K562 (cell line): ENCODE measurements at regions not wholly inside any gene's neighbourhood (a gene's known extent, or its start where the extent isn't known, plus 50 kb on each side); places are given as distances from the start of the nearest gene placed in this dataset.

ENCODE experiments used
- ATAC-seq: fragments of 200-7000 bp; cut with Tn5 transposase; 3 replicates; pipeline ENCODE4 v1.9.1; 2020; ENCODE audit warnings: moderate library complexity
- BruUV-seq: library from RNA; stranded (reverse); fragments of 400-500 nt; replicated peaks from 2 replicates; lab custom pipeline; 2021; lab: Mats Ljungman, UMichigan
- CTCF ChIA-PET: fragments of 300-600 bp; formaldehyde crosslinking; extraction: SDS; loops from one replicate; lab custom pipeline; 2021; ENCODE audit warnings: low intra/inter-chr PET ratio; lab: Yijun Ruan, JAX
- POLR2A ChIA-PET: fragments of 300-600, 350-650 bp; sonication (Branson Sonifier 250); formaldehyde crosslinking; extraction: SDS; loops from one replicate; lab custom pipeline; 2021; ENCODE audit warnings: antibody characterized with exemption, inconsistent platforms; lab: Yijun Ruan, JAX
- DNase-seq, 4 experiments: peaks; one replicate each; pipeline versions ENCODE4 v3.0.0 to v3.0.0-alpha.2; 2011 to 2018; ENCODE audit warnings: low spot score in 3 of 4, mixed read lengths in 3 of 4; ENCODE audit errors: extremely low read depth in 1 of 4
- FAIRE-seq: peaks from 2 replicates; lab custom pipeline; 2011; peaks lifted over from hg19 to GRCh38; lab: Jason Lieb, UNC
- H2AFZ ChIP-seq: 2 replicates; pipeline ENCODE4 v1.6.0; 2011; ENCODE audit warnings: low read depth, low read length, control low read depth, inconsistent platforms
- H3K27ac ChIP-seq: fragments of 200-600 bp; 3 replicates; pipeline ENCODE4 v1.8.0; 2011; ENCODE audit warnings: low read depth, mild to moderate bottlenecking, control low read depth, inconsistent platforms, low read length, moderate library complexity, mixed read lengths; ENCODE audit errors: extremely low read depth
- H3K27me3 ChIP-seq, 2 experiments: fragments of 300-600 bp in 1 of 2; 2 replicates in 1 of 2; 3 replicates in 1 of 2; pipeline versions ENCODE4 v1.6.0 to v1.8.0; 2011; ENCODE audit warnings: inconsistent platforms in 2 of 2, low read length in 2 of 2, mild to moderate bottlenecking in 1 of 2, mixed read lengths in 1 of 2, moderate library complexity in 1 of 2; ENCODE audit not compliant: control insufficient read depth in 2 of 2, insufficient read depth in 2 of 2
- H3K36me3 ChIP-seq: fragments of 300-600 bp; 3 replicates; pipeline ENCODE4 v1.8.0; 2011; ENCODE audit warnings: mild to moderate bottlenecking, low read length, inconsistent platforms; ENCODE audit not compliant: control insufficient read depth, insufficient read depth
- H3K4me1 ChIP-seq, 2 experiments: fragments of 200-600 bp in 1 of 2; replicated peaks in 1 of 2; 2 replicates in 1 of 2; 3 replicates in 1 of 2; pipeline versions ENCODE4 v1.5.1 to v1.8.0; 2011; ENCODE audit warnings: inconsistent platforms in 2 of 2, low read length in 2 of 2, mild to moderate bottlenecking in 1 of 2, mixed read lengths in 1 of 2, moderate library complexity in 1 of 2; ENCODE audit not compliant: control insufficient read depth in 2 of 2, insufficient read depth in 2 of 2
- H3K4me2 ChIP-seq: 2 replicates; pipeline ENCODE4 v1.6.1; 2011; ENCODE audit warnings: low read length, control low read depth, inconsistent platforms, mixed read lengths; ENCODE audit not compliant: insufficient read depth
- H3K4me3 ChIP-seq: fragments of 200-600 bp; sonication (generic), shearing (Covaris generic); 2 replicates; pipeline ENCODE4 v1.5.1; 2016; ENCODE audit warnings: control low read depth, inconsistent platforms
- H3K79me2 ChIP-seq: fragments of 200-600 bp; 3 replicates; pipeline ENCODE4 v1.8.0; 2011; ENCODE audit warnings: low read length, inconsistent platforms; ENCODE audit not compliant: control insufficient read depth, insufficient read depth
- H3K9ac ChIP-seq, 2 experiments: 2 replicates each; pipeline versions ENCODE4 v1.6.0 to v1.6.1; 2011; ENCODE audit warnings: low read depth in 2 of 2, low read length in 2 of 2, control low read depth in 1 of 2, inconsistent platforms in 1 of 2, mild to moderate bottlenecking in 1 of 2, mixed read lengths in 1 of 2; ENCODE audit not compliant: insufficient read depth in 1 of 2
- H3K9me1 ChIP-seq: one replicate; pipeline ENCODE4 v1.6.0; 2011; ENCODE audit warnings: inconsistent platforms, mild to moderate bottlenecking, low read length, moderate library complexity; ENCODE audit not compliant: control insufficient read depth, insufficient read depth
- H3K9me3 ChIP-seq: replicated peaks from 2 replicates; pipeline ENCODE4 v1.5.1; 2011; ENCODE audit warnings: low read depth, low read length, inconsistent platforms; ENCODE audit not compliant: control insufficient read depth, insufficient read depth
- H4K20me1 ChIP-seq: replicated peaks from 2 replicates; pipeline ENCODE4 v1.6.1; 2011; ENCODE audit warnings: low read length, inconsistent platforms, mixed read lengths; ENCODE audit not compliant: control insufficient read depth, insufficient read depth
- JUNB ChIP-seq: fragments of 450-650 bp; formaldehyde crosslinking; conservative IDR thresholded peaks from 2 replicates; pipeline ENCODE4 v1.4.0; 2020; ENCODE audit warnings: mild to moderate bottlenecking
- MAZ ChIP-seq, 2 experiments: fragments of 450-650 bp in 1 of 2; sonication (generic) in 1 of 2; formaldehyde crosslinking; IDR thresholded peaks in 1 of 2; conservative IDR thresholded peaks in 1 of 2; 2 replicates each; pipeline versions ENCODE4 v1.4.0 to v1.5.0; 2020; ENCODE audit warnings: mild to moderate bottlenecking in 1 of 2, missing genetic modification reagents in 1 of 2
- THRB ChIP-seq: fragments of 450-650 bp; formaldehyde crosslinking; conservative IDR thresholded peaks from 2 replicates; pipeline ENCODE4 v1.4.0; 2022; ENCODE audit warnings: mild to moderate bottlenecking, missing genetic modification characterization
- ZNF12 ChIP-seq: sonication (generic); formaldehyde crosslinking; IDR thresholded peaks from 2 replicates; pipeline ENCODE4 v1.4.0; 2020; ENCODE audit warnings: mild to moderate bottlenecking, missing genetic modification reagents
- ZNF134 ChIP-seq: fragments of 250-450 bp; sonication (Bioruptor Pico); conservative IDR thresholded peaks from 2 replicates; pipeline ENCODE4 v1.4.0; 2020
- ZNF561 ChIP-seq: fragments of 450-650 bp; formaldehyde crosslinking; conservative IDR thresholded peaks from 2 replicates; pipeline ENCODE4 v1.4.0; 2020; ENCODE audit warnings: mild to moderate bottlenecking, moderate library complexity
- ZSCAN32 ChIP-seq: fragments of 450-650 bp; formaldehyde crosslinking; IDR thresholded peaks from 2 replicates; pipeline ENCODE4 v1.4.0; 2020; ENCODE audit warnings: mild to moderate bottlenecking, moderate library complexity
- WGBS: fragments of 100-300 bp; shearing (Covaris generic); methylation state at CpG from one replicate; pipeline ENCODE4 v1.1.6; 2016; ENCODE audit warnings: low coverage, mixed read lengths; ENCODE audit not compliant: insufficient coverage; ENCODE audit errors: missing lambda C conversion rate; 5-methylcytosine and 5-hydroxymethylcytosine counted together
- in situ Hi-C: fragments of 300-500 bp; cut with MboI; formaldehyde crosslinking; loops from 4 replicates; pipeline ENCODE4 v1.15.0; 2018; ENCODE audit warnings: inconsistent platforms, mixed read lengths
- intact Hi-C: fragments of 100-400 bp; cut with micrococcal nuclease; formaldehyde crosslinking; loops from 2 replicates; pipeline ENCODE4 v1.14.2; 2022

GRCh38 chr13:111570911-111571310, 250.5 kb downstream of the TEX29 start:
- H3K4me2 ChIP-seq = no peak overlapping the region
- FAIRE-seq (no peak), ATAC-seq (no peak), DNase-seq (no peak)
- TF ChIP-seq MAZ (CRISPR knock-in tag; conservative IDR thresholded peaks at IDR 0.05 in 1 of 2, IDR thresholded peaks at IDR 0.05 in 1 of 2) (no peak), THRB (CRISPR knock-in tag) (no peak), ZSCAN32 (no peak), ZNF12 (CRISPR knock-in tag) (no peak), ZNF561 (CRISPR knock-in tag) (no peak), JUNB (CRISPR knock-in tag) (no peak), ZNF134 (CRISPR knock-in tag) (no peak)
- POLR2A ChIA-PET = no interaction called here
- intact Hi-C loops (no loop called here), in situ Hi-C loops (no loop called here)
- H3K36me3 ChIP-seq = no peaks in the 10 kb centered on the region
- CTCF ChIA-PET = no interaction called here
- no peak overlapping the region for H3K9ac ChIP-seq
- H4K20me1 ChIP-seq = no peaks in the 10 kb centered on the region
- no peaks in the 10 kb centered on the region for H3K79me2 ChIP-seq
- H3K9me1 ChIP-seq = no peaks in the 10 kb centered on the region
- no TSS peak for BruUV-seq
- no peak overlapping the region for H2AFZ ChIP-seq
- no peaks in the 10 kb centered on the region for H3K4me1 ChIP-seq
- H3K9me3 ChIP-seq = peaks cover 2% of the 10 kb centered on the region; the same call in 1 of the 2 replicates
- WGBS = 0% methylated on average over 1 of the region's 1 CpG
- no peak overlapping the region for H3K4me3 ChIP-seq
- H3K27me3 ChIP-seq = no peaks in the 10 kb centered on the region
- H3K27ac ChIP-seq = no peak overlapping the region
